NOMO-1 (cell line): ENCODE measurements at regions not wholly inside any gene's neighbourhood (a gene's known extent, or its start where the extent isn't known, plus 50 kb on each side); places are given as distances from the start of the nearest gene placed in this dataset.
"Not testable (repeated sequence)": the region's sequence is repeated elsewhere in the genome, so short reads cannot be mapped to it uniquely, and the experiment has no call there.

Experiments used
- DNase-seq, 2 experiments: peaks; one replicate each; lab custom pipeline; 2025; ENCODE audit not compliant: unreplicated experiment in 2 of 2; lab: John Stamatoyannopoulos, UW

DNA sequence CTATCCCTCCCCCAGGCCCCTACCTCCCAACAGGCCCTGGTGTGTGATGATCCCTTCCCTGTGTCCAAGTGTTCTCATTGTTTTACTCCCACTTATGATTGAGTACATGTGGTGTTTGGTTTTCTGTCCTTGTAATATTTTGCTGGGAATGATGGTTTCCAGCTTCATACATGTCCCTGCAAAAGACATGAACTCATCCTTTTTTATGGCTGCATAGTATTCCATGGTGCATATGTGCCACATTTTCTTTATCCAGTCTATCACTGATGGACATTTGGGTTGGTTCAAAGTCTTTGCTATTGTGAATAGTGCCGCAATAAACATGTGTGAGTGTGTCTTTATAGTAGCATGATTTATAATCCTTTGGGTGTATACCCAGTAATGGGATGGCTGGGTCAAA, 151.7 kb downstream of the VSIG4 start:
- DNase-seq: not testable (repeated sequence)

DNA sequence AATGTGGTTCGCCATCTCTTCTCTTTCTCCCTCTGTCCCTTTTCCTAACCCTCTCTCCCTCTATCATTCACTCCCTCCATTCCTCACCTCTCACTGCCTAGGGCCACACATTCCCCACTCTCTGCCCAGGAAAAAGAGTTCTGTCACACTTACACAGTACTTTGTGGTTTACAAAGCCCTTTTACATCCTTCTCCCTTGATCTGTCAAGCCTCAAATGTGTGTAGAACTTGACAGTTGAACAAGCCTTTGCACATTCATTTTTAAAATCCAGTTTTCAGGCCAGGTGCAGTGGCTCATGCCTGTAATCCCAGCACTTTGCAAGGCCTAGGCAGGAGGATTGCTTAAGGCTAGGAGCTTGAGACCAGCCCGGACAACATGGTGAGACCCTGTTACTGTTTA, 156.3 kb downstream of the VSIG4 start:
- DNase-seq: no peak

DNA sequence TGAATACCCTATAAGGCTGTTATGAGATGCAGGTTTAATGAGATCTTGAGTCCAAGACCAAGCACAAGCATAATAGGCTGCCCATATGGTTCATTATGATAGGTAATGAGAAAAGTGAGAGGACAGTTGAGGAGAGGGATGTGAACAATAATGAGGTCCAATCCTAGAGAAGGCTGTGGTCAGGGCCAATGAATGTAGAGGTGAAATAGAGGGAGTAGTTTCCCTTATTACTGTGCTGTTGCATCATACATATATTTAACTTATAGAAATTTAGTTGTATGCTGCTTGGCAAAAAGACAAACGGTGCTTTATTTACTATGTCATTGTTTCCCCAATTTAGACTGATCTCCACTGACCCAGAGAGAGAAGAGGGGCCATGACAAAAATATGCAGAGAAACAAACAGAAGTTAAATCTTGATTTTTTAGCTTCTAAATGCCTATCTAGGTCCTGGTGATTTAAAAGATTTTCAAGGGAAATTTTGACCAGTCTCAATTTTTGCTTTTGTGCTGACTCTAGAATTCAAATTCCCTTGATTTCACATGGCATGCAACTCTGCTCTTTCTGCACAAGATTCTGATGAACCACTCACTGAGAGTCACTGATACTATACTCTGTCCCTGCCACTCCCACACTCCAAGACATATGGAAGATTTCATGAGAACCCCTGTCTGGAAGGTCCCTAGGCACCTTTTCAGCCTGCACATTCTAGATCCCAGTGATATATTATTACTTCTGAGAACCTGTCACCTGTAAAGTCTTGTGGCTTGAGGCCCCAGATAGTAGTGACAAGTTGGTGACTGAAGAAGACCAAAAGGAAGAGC, 159.7 kb downstream of the VSIG4 start:
- DNase-seq: no peak

DNA sequence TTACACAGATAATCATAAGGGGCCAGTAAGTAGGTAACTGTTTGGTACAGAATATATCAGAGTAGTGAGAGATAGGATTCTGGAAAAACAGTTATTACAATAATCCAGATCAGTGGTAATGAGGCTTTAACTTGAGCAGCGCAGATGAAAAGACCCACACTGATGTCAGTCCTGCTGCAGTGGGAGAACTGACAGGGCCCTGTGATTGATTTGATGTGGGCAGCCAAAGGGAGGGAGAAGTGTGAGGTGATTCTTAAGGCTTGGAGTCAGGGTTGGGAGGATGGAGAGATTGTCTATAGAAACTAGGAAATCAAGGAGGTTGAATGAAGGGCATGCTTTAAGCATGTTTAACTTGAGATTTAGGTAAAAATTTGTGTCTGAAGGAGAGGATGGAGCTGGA, 161.4 kb downstream of the VSIG4 start:
- DNase-seq: no peak

DNA sequence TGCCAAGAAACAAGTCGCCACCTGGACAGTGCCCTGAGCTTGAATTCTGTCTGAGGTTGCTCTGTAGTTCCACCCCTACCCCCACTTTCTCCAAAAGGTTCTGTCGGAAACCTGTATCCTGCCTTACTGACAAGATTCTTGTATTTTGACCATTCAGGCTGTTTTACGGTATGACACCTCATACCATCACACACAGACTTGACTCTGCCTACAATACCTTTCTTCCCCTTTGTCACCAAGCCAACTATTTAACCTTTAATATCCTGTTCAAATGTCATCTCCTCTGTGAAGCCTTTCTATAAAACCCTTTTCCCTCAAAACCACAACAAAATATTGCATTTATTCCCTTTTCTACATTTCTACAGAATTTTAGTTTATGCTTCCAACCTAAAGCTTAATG, 161.9 kb downstream of the VSIG4 start:
- DNase-seq: no peak

DNA sequence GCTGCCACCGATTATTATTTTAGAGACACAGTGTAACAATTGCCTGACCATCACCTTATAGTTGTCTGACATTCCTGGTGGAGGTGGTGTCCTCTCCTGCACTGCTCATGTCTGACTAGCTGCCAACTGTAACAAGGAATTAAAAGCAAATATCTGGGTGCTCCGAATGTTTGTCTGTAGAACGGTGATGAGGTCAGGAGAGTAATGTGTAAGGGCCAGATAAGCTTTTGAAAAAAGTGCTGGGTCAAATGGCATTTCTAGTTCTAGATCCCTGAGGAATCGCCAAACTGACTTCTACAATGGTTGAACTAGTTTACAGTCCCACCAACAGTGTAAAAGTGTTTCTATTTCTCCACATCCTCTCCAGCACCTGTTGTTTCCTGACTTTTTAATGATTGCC, 164.3 kb downstream of the VSIG4 start:
- DNase-seq: not testable (repeated sequence)

DNA sequence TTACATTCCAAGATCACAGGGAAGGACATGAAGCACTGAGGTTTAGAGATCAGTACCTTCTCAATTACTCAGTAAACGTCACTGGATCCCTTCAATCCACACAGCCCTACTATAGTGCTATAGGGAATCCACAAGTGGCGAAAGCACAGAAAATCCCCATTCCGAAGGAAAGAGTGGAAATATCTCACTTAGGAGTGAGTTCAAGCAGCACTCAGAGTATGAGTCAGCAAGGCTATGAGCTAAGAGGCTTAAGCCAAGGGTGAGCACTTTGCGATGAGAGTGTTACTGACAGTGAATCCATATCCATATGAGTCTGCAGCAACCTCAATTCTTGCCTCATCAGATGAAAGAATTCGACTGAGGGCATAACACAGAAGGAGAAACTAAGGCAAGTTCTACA, 165.1 kb downstream of the VSIG4 start:
- DNase-seq: no peak

DNA sequence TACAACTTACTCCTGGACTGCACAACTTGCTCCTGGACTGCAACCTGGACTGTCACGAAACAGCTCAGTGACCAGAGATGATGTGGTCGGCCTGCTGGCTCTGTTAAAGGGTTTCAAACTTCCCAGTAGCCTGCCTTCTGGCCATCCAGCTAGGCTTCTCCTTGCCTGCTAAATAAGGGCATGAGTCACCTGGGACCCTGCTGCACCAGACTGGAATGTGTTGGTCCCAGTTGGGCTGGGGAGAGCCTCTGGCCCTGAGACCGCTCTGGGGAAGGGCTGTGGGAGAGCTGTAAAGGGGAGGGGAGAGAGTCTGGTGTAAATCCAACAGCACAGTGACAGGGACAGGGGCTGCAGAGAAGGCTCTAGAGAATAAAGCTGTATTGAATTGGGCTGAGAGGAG, 165.8 kb downstream of the VSIG4 start:
- DNase-seq: no peak

DNA sequence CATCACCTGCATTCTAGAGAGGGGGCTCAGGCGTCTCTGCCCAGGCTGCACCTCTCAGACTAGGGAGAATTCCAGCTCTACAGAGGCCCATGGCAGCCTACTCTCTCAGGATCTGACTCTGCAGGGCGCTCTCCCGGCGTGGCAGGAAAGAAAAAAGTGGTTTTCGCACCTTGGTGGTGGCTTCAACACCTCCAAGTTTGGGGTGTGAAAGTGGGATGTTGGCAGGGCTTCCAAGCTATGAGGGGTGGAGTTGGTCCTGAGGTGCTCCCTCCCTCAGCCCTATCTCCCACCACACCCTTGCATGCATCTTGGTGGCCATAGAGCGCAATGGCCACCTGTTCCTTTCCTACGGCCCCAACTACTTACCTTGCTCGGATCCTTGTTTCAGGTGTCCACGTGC, 166.5 kb downstream of the VSIG4 start:
- no peak for DNase-seq

DNA sequence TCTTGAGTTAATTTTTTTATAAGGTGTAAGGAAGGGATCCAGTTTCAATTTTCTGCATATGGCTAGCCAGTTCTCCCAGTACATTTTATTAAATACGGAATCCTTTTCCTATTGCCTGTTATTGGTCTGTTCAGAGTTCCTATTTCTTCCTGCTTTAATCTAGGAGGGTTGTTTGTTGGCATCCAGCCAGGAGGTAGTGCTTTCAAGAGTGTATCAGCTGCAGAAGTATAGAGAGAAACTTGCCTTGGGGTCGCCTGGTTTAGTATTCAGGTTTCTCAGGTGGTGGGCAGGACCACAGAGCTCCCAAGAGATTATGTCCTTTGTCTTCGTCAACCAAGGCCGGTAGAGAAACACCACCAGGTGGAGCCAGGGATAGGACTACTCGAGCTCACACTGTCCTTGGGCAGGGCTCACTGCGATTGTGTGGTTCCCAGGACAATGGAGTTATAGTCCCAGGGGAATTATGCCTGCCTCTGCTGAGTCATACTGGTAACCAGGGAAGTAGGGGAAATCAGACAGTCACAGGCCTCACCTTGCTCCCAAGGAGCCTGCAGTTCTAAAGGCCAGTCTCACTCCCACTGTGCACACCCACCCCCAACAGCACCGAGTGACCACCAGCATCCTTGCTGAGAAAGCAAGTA, 168.1 kb downstream of the VSIG4 start:
- DNase-seq: no peak

DNA sequence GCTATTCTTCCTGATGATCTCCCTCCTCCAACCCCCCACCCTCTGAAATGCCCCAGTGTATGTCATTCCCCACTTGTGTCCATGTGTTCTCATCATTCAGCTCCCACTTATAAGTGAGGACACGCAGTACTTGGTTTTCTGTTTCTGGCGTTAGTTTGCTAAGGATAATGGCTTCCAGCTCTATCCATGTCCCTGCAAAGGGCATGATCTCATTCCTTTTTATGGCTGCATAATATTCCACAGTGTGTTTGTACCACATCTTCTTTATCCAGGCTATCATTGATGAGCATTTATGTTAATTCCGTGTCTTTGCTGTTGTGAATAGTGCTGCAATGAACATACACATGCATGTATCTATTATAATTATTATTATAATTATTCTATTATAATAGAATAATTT, 169.3 kb downstream of the VSIG4 start:
- not testable (repeated sequence) for DNase-seq

DNA sequence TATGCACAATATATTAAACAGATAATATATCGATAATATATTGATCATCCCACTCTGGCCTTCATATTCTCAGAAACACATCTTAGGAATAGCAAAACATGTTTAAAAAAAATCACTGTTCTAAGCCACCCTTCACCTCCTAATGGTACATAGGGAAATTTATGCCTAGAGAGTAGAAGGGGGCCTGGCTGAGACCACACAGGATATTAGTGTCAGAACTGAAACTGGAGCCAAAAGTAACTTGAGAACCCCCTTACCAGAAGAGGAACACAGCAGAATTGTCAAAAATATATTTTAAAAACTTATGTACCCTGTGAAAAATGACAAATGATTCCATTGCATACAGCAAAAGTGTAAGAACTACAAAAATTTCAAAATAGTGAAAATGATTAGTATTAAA, 173.1 kb downstream of the VSIG4 start:
- DNase-seq: no peak

DNA sequence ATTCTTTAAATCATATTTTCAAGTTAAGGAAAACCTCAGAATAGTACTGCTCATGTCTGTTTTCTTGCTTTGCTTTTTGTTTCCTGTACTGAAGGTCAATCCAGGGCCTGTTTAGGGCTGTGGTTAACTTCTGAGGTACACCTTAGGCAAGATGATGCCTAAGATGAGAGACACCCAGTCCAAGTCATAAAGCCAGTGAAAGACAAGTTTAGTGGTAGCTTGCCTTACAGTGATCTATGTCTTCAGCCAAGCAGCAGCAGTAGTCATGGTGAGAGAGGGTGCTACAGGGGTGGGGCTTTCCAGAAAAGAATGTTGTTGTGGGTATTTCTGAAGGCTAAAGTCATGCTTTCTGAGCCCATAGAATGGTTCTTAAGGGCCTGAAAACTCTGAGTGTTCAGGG, 173.7 kb downstream of the VSIG4 start:
- DNase-seq: no peak

DNA sequence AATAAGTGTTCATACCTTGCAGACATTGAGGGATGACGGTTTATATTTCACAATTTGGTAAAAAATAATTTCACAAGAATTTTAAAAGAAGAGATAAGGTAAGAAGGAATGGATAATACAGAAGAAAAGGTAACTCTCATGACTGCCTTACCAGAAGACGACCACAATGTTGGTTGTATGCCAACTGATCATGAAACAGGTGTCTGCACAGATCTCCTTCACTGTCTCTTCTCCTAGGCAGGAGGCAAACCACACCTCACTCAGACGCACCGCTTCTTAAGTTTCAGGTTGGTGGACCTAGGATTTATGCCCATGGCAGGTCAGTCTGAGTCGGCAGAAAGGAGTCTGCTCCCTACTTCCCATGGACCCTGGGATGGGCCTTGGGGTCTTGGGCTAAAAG, 177.2 kb downstream of the VSIG4 start:
- no peak for DNase-seq

DNA sequence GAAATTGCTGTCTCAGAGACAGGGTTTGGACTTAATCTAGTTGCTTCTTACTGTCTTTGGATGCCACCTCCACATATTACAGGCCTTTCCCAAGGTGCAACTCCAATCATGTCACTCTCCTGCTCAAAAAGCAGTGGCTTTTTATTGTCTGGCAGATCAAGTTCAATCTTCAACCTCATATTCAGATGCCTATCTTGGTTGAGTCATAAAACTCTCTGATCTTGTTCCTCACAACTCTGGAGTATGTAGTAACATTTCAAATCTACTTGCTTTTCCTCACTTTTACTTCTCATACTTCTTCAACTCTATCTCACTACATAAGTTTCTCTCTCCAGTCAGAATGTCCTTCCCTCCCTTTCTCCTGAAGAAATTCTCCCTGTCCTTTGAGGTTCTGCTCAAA, 180.6 kb downstream of the VSIG4 start:
- DNase-seq: no peak

DNA sequence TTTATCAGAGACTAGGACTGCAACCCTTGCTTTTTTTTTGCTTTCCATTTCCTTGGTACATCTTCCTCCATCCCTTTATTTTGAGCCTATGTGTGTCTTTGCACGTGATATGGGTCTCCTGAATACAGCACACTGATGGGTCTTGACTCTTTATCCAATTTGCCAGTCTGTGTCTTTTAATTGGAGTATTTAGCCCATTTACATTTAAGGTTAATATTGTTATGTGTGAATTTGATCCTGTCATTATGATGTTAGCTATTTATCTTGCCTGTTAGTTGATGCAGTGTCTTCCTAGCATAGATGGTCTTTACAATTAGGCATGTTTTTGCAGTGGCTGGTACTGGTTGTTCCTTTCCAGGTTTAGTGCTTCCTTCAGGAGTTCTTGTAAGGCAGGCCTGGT, 185.4 kb downstream of the VSIG4 start:
- DNase-seq: not testable (repeated sequence)

DNA sequence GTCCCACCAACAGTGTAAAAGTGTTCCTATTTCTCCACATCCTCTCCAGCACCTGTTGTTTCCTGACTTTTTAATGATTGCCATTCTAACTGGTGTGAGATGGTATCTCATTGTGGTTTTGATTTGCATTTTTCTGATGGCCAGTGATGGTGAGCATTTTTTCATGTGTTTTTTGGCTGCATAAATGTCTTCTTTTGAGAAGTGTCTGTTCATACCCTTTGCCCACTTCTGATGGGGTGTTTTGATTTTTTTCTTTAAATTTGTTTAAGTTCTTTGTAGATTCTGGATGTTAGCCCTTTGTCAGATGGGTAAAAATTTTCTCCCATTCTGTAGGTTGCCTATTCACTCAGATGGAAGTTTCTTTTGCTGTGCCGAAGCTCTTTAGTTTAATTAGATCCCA, 183.9 kb downstream of the MSN start:
- not testable (repeated sequence) for DNase-seq

DNA sequence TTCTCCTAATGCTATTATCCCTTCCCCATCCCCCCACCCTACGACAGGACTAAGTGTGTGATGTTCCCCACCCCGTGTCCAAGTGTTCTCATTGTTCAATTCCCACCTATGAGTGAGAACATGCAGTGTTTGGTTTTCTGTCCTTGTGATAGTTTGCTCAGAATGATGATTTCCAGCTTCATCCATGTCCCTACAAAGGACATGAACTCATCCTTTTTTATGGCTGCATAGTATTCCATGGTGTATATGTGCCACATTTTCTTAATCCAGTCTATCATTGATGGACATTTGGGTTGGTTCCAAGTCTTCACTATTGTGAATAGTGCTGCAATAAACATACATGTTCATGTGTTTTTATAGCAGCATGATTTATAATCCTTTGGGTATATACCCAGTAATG, 183.4 kb downstream of the MSN start:
- not testable (repeated sequence) for DNase-seq

DNA sequence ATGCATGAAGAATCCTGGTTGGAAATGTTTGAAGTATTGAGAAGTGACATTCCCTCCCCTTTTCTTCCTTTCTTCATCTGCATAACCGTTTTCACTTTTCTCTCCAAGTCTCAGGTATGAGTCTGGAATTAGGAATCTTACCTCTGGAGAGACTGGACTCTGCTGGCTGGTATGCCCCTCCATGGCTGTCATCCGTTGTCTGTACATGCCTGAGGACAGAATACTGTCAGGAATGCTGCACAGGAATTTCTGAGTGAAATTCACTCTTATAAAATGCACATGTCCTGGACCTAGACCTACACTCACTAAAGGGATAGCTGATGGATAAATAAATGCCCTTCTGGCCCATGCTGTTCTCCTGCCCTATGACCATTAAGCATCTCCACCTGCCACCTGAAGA, 179.5 kb downstream of the MSN start:
- no peak for DNase-seq

DNA sequence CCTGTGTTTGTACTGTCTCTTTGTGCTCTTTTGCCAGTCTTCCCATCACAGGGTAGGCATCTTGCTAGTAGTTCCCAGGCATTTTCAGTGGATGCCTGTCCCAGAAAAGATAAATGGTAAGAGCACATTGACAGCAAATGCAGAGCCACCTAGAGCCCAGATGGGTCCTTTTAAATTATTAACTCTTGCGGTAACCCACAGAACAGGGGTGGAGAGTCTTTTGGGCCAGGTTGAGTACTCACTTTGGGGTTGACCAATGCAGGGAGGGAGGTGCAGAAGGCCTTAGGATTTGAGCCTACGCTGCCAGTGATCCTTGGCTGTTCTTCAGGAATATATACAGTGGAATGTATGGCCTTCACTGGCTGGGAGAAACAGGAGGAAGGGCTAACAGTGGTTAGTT, 173.8 kb downstream of the MSN start:
- DNase-seq: no peak

DNA sequence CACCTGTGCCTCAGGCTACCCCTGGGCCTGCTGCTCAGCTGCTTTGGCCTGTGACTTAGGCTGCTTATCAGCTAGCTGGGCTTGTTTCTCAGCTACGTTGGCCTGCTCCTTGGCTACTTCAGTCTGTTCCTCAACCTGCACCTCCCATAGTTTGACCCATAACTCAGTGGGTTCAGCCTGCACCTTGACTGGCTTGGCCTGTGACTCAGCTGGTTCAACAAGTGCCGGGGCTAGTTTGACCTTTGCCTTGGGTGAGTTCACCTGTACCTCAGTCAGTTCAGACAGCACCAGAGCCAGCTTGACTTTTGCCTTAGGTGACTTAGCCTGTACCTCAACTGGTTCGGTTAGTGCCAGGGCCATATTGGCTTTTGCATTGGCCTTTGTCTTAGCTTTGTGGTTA, 171.2 kb downstream of the MSN start:
- DNase-seq: no peak

DNA sequence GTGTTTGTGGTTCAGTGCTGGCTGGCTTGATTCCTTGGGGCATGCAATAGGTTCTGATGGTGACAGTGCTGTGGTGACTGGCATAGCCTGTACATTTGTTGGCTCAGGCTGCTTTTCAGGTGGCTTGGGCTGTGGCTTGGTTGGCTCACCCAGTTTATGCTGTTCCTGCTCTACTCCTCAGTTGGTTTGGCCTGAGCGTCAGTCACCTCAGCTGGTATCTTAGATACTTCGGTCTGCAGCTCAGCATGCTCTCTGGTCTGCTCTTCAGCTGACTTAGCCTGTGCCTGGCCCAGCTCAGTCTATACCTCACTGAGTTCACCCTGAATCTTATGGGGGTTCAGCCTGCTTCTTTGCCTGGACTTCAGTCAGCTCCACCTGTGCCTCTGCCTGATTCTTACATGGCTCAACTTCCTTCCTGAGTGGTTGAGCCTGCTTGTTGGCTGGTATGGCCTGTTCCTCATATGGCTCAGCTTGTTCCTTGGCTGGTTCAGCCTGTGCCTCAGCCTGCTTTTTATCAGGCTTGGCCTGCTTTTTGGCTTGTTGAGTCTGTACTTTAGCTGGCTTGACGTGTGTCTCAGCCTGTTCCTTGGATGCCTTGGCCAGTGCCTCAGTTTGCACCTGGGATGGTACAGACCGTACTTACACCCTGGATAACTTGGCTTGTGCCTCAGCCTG, 170.6 kb downstream of the MSN start:
- peak in 1 of 2 experiments; percentile 24 for DNase-seq
